Small intestine (tissue), 7 donors: ENCODE measurements at regions not wholly inside any gene's neighbourhood (a gene's known extent, or its start where the extent isn't known, plus 50 kb on each side); places are given as distances from the start of the nearest gene placed in this dataset.
A peak's percentile ranks its signal among the peaks of the same experiment; 100 is the strongest.

Experiments used
- DNase-seq, 2 donors: peaks; one replicate each; pipeline versions ENCODE4 v3.0.0 to v3.0.0-alpha.2; 2013
- FAIRE-seq: peaks from 2 replicates; lab custom pipeline; 2012; peaks lifted over from hg19 to GRCh38; lab: Jason Lieb, UNC
- H3K27ac ChIP-seq, 3 donors: one replicate each; pipeline ENCODE4 v1.5.1; 2013; ENCODE audit warnings: low read length in 2 of 3, mild to moderate bottlenecking in 2 of 3, control low read depth in 1 of 3, inconsistent platforms in 1 of 3, low read depth in 1 of 3, moderate library complexity in 1 of 3
- H3K27me3 ChIP-seq, 3 donors: one replicate each; pipeline ENCODE4 v1.6.1; 2013; ENCODE audit warnings: low read length in 3 of 3, inconsistent platforms in 1 of 3; ENCODE audit not compliant: control insufficient read depth in 3 of 3, insufficient read depth in 3 of 3
- H3K36me3 ChIP-seq, 3 donors: one replicate each; pipeline ENCODE4 v1.6.1; 2013; ENCODE audit warnings: low read length in 3 of 3, inconsistent platforms in 1 of 3, low read depth in 1 of 3, mild to moderate bottlenecking in 1 of 3, moderate library complexity in 1 of 3; ENCODE audit not compliant: control insufficient read depth in 3 of 3, insufficient read depth in 2 of 3
- H3K4me1 ChIP-seq, 3 donors: one replicate each; pipeline ENCODE4 v1.6.1; 2013; ENCODE audit warnings: low read length in 2 of 3, inconsistent platforms in 1 of 3, low read depth in 1 of 3, mild to moderate bottlenecking in 1 of 3, moderate library complexity in 1 of 3; ENCODE audit not compliant: control insufficient read depth in 3 of 3, insufficient read depth in 2 of 3
- H3K4me3 ChIP-seq, 3 donors: one replicate each; pipeline ENCODE4 v1.5.1; 2013; ENCODE audit warnings: low read length in 3 of 3, control low read depth in 1 of 3, inconsistent platforms in 1 of 3, low read depth in 1 of 3, mild to moderate bottlenecking in 1 of 3, moderate library complexity in 1 of 3
- H3K9me3 ChIP-seq, 2 donors: one replicate each; pipeline ENCODE4 v1.6.1; 2013; ENCODE audit warnings: low read depth in 1 of 2, low read length in 1 of 2; ENCODE audit not compliant: control insufficient read depth in 2 of 2, insufficient read depth in 1 of 2
- WGBS, 3 donors: extraction: QIAGEN DNeasy Blood & Tissue Kit; methylation state at CpG; one replicate each; pipeline ENCODE4 v1.1.7; 2013; 5-methylcytosine and 5-hydroxymethylcytosine counted together
- donor health status: healthy with polysubstance abuse.
- donor health status: control.
- donor health status: control.
- donor health status: Bipolar disorder and iron deficiency.
- donor health status: healthy.

GRCh38 chr9:24961762-24962161 lies 416.1 kb upstream of the IZUMO3 start:
- Histone ChIP-seq H3K27ac (no peak overlapping the region), H3K4me3 (no peak overlapping the region), H3K9me3 (no peaks in the 10 kb centered on the region), H3K36me3 (no peaks in the 10 kb centered on the region), H3K4me1 (no peaks in the 10 kb centered on the region), H3K27me3 (no peaks in the 10 kb centered on the region)
- DNase-seq = no peak
- FAIRE-seq = no peak

DNA sequence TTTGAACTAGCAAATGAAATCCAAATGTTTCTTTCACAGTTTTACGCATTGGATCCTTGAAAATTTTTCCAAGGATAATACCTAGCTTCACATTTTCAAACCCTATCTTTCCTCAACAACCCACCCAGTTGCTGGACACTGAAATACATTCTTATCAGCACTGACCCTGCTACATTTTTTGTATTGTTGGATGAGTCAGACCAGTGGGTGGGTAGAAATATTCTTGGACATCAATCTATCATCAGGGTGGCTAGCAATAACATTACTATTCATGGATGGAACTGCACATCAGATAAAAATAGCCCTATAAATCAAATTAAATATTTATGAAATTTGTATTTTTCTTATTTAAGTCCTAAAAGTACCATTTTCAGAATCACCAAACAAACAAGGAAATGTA lies 407.4 kb upstream of the IZUMO3 start:
- no peaks in the 10 kb centered on the region for H3K9me3 ChIP-seq
- FAIRE-seq = no peak
- no peak overlapping the region for H3K4me3 ChIP-seq
- H3K27ac ChIP-seq = no peak overlapping the region
- 93 to 100% (median 94%) methylated on average over 1 of the region's 1 CpG for WGBS, 3 donors
- no peaks in the 10 kb centered on the region for H3K36me3 ChIP-seq
- H3K27me3 ChIP-seq = no peaks in the 10 kb centered on the region
- DNase-seq = no peak
- no peaks in the 10 kb centered on the region for H3K4me1 ChIP-seq

DNA sequence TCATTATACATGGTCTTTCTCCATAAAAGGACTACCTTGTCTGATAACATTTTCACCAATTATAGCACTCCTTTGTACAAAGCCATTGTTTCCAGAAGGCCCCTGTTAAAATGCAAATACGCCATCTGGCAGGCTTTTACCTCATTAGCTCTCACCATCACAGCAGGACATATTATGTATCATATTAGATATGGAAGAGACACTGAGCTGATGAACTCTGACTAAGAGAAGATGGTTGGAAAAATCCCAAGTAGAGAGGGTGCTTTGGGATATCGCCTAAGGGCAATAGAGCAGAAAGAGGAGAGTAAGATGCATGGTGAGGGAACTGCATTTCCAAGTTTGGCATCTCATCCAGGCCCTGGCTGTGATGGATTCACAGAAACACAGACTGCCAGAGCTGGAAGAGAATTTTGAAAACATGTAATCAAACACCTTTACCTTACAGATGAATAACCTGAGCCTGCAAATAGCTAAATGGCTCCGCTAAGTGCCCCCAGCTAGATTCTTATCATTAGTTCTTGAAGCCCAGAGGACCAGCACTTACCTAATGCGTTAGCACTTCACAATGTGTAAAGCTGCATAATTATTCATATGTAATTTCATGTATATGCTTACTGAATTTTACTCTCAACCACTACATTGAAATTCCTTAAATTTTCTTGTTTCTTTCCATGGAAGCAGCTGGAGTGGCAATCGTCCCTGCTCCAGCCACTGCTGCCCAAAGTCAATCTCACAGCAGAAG lies 393.6 kb upstream of the IZUMO3 start:
- H3K36me3 ChIP-seq = no peaks in the 10 kb centered on the region
- H3K27ac ChIP-seq = no peak overlapping the region
- no peak for DNase-seq
- H3K9me3 ChIP-seq = no peaks in the 10 kb centered on the region
- no peaks in the 10 kb centered on the region for H3K4me1 ChIP-seq
- no peaks in the 10 kb centered on the region for H3K27me3 ChIP-seq
- WGBS, 3 donors = 69 to 79% (median 75%) methylated on average over 5 of the region's 5 CpGs
- no peak for FAIRE-seq
- no peak overlapping the region for H3K4me3 ChIP-seq

- DNase-seq = no peak
- Histone ChIP-seq H3K27ac (no peak overlapping the region), H3K4me3 (no peak overlapping the region), H3K27me3 (no peaks in the 10 kb centered on the region), H3K9me3 (no peaks in the 10 kb centered on the region), H3K4me1 (no peaks in the 10 kb centered on the region), H3K36me3 (no peaks in the 10 kb centered on the region)
- WGBS, 3 donors = 66 to 69% (median 69%) methylated on average over 3 of the region's 3 CpGs
- FAIRE-seq = no peak
These were observed 390.4 kb upstream of the IZUMO3 start for GRCh38 chr9:24936117-24936516.

- Histone ChIP-seq H3K4me3 (no peak overlapping the region), H3K9me3 (no peaks in the 10 kb centered on the region), H3K27me3 (no peaks in the 10 kb centered on the region), H3K4me1 (no peaks in the 10 kb centered on the region), H3K36me3 (no peaks in the 10 kb centered on the region), H3K27ac (no peak overlapping the region)
- 63 to 79% (median 75%) methylated on average over 2 of the region's 2 CpGs for WGBS, 3 donors
- FAIRE-seq (peak; percentile 15), DNase-seq (no peak)
These were observed 387.1 kb upstream of the IZUMO3 start for GRCh38 chr9:24932785-24933184.

DNA sequence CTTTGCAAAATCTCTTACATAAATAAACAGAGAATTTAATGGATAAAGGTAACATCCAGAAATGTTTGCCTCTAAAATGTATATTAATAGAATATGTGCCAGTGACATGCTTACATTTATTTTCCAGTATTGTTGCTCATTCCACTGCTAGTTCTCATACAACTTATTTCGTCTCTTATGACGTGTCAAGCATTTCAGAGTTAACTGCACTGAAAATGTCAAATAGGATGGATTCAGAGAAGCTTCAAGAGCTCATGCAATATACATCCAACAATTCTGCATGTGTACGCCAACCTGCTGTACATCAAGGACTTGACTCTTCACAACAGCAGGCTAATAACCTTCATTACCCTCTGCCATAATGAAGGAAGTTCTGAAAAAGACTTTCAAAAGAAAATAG lies 386.2 kb upstream of the IZUMO3 start:
- H3K27ac ChIP-seq = no peak overlapping the region
- DNase-seq (no peak), FAIRE-seq (no peak)
- H3K9me3 ChIP-seq = no peaks in the 10 kb centered on the region
- no peaks in the 10 kb centered on the region for H3K4me1 ChIP-seq
- 49 to 53% (median 50%) methylated on average over 3 of the region's 3 CpGs for WGBS, 3 donors
- no peaks in the 10 kb centered on the region for H3K27me3 ChIP-seq
- H3K36me3 ChIP-seq = no peaks in the 10 kb centered on the region
- no peak overlapping the region for H3K4me3 ChIP-seq

DNA sequence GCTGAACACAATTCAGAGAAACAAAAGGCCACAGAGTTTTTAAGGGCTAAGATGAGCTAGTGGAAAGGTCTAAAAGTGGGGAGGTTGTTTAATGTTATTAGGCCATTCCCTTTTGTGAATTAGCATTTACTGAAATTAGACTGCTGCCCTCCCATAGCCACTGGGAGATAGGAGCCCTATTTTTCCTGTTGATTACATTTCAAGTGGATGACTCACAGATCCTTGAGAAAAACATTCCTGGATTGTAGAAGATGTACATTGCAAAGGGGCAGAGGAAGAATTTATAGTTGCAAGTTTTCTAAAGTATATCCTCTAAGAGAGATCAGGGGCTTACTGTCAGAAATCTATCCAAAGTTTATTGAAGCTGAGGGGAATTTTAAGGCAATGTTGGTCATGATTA lies 367.1 kb upstream of the IZUMO3 start:
- Histone ChIP-seq H3K36me3 (no peaks in the 10 kb centered on the region), H3K4me3 (no peak overlapping the region), H3K27me3 (no peaks in the 10 kb centered on the region), H3K9me3 (no peaks in the 10 kb centered on the region), H3K4me1 (no peaks in the 10 kb centered on the region), H3K27ac (no peak overlapping the region)
- DNase-seq = no peak
- FAIRE-seq = no peak

- DNase-seq (no peak), FAIRE-seq (no peak)
- Histone ChIP-seq H3K4me1 (no peaks in the 10 kb centered on the region), H3K9me3 (peaks cover 0 to 2% of the 10 kb centered on the region in 2 donors), H3K36me3 (no peaks in the 10 kb centered on the region), H3K27me3 (no peaks in the 10 kb centered on the region), H3K27ac (no peak overlapping the region), H3K4me3 (no peak overlapping the region)
These were observed 355.6 kb upstream of the IZUMO3 start for GRCh38 chr9:24901319-24901718.

DNA sequence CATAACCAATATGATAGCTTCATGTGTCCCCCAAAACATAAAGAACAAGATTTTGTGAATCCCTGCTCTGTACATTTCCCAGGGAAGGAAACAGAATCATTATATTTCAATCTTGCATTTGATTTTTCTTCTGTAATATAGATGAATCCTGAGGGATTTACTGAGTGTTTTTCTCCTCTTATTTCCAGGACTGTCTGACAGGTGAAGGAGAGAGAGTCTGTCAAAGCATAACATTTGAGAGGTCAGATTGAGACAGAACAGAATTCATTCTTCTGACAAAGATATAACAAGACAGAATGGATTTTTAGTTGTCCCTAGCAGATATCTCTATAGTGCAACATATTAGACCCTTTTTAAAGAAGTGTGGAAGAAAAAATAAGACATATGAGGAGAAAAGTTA lies 354.5 kb upstream of the IZUMO3 start:
- DNase-seq = no peak
- Histone ChIP-seq H3K27ac (no peak overlapping the region), H3K36me3 (no peaks in the 10 kb centered on the region), H3K4me3 (no peak overlapping the region), H3K9me3 (peaks cover 0 to 2% of the 10 kb centered on the region in 2 donors), H3K27me3 (no peaks in the 10 kb centered on the region), H3K4me1 (no peaks in the 10 kb centered on the region)
- no peak for FAIRE-seq
